T-helper 9 cell (primary cell): ENCODE measurements at regions not wholly inside any gene's neighbourhood (a gene's known extent, or its start where the extent isn't known, plus 50 kb on each side); places are given as distances from the start of the nearest gene placed in this dataset.

ENCODE experiments used
- DNase-seq: peaks from one replicate; pipeline ENCODE4 v3.0.0-alpha.2; 2020

DNA sequence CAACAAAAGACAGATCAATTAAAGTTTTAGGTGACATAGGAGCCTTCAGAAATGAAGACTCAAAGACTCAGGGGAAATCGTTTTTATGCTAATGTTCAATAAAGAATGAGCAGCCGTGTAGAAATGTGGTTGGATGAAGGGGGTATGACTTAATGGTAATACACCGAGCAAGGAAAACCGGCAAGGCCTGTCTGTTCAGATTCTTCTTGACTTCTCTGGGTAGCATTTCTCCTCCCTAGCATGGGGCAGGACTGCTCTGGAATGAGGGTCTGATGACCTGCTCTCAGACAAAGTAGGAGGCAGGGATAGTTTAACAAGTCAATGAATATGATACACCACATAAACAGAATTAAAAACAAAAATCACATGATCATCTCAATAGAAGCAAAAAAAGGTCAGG lies 487.4 kb downstream of the ZNF608 start:
- DNase-seq = no peak

DNA sequence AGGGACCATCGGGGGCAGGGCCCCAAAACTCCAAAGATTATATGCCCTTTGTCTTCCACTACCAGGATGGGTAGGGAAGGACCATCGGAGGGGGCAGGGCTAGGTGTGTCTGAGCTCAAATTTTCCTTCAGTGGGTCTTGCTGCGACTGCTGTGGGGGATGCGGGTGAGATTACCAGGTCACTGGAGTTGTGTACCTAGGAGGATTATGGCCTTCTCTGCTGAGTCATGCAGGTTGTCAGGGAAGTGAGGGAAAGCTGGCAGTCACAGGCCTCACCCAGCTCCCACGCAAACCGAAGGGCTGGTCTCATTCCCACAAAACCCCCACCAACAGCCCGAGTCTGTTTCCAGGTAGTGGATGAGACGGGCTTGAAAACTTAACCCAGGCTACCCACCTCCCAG lies 489.4 kb downstream of the ZNF608 start:
- DNase-seq = no peak

DNA sequence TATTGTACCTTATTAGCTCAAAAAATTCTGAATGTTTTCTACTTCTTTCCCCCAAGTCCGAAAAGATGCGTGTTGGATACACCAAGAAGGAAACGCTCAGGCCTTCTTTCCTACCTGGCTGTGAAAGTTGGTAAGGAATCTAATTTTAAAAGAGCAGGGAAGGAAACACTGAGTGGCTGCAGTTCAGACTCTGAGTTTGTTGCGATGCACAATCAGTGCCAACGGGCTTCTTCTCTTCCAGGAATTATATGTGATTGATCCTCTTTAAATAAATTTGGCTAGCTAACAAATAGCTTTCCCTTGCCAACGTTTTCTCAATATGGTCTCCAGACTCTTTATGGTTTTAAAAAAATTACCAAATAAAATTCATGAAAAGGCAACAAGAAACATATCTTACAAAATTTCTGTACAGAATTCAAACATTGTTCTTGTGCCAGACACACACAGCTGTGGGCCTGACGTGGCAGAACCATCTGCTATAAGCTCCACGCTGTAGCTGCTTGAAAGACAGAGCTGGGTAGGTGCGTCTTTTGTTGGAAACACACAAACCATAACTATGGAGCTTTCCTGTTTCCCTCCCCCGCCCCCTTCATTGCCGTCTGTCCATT lies 493.1 kb downstream of the ZNF608 start:
- no peak for DNase-seq

DNA sequence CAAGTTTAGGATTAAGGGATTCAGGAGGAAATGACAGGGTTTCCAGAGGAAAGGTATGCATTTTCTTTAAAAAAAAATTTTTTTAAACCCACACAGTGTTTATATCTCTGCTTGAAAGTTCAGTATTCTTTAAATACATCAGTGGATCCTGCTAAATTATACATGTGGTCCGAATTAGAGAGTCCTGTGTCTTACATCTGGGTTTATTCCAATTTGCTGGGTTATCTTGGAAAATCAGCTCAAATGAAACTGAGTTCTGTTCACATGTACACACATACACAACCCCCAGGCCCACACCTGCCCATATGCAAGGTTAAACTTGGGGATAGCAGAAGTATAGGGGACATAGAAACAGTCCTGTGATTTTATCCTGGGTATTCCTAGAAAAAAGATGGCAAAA lies 493.7 kb downstream of the ZNF608 start:
- no peak for DNase-seq

DNA sequence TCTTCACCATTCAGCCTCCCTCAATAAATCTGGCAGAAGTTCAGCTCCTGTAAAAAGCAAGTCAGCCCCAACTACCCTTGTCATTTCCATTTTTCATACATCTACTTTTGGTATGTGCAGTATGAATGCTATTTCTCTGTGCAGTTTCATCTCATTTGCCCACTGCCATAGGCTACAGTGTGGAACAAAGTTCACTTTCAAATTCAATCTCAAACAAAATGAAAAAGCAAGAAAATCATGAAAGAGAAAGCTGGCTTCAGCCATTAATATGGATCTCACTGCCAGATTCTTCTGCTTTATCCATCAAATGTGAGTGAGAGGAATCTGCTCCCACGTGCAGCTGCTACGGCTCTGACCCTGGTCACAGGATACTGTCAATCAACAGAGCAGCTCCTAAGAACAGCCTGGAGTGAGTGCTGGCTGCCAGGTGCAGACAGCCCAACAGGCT lies 494.2 kb downstream of the ZNF608 start:
- no peak for DNase-seq

DNA sequence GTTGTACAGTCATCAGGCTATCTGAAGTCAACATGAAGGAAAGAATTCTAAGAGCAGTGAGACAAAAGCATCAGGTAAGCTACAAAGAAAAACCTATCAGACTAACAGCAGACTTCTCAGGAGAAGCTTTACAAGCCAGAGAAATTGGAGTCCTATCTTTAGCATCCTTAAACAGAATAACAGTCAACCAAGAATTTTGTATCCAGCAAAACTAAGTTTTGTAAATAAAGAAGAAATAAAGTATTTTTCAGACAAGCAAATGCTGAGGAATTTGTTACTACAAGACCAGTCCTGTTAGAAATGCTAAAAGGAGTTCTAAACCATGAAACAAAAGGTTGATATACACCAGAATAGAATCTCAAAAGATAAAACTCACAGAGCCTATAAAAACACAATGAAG lies 501.2 kb downstream of the ZNF608 start:
- DNase-seq = no peak

DNA sequence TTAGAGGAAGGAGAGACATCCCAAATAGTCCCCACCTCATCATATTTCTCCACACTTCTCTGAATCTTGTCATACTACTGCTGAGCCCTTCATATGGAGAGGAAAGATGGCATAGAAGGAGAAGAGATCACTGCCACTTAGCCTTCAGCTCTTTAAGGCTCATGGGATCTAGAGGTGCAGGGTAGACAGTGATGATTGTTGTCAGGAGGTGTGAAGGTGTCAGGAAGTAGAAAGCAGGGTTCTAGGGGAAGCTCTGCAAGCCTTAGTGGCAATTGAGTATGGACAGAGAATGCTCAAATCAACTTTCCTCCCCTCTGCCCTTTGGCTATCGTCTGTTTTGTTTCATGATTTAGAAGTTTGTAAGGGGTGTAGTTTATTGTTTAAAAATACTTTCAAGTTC lies 505.7 kb downstream of the ZNF608 start:
- no peak for DNase-seq

DNA sequence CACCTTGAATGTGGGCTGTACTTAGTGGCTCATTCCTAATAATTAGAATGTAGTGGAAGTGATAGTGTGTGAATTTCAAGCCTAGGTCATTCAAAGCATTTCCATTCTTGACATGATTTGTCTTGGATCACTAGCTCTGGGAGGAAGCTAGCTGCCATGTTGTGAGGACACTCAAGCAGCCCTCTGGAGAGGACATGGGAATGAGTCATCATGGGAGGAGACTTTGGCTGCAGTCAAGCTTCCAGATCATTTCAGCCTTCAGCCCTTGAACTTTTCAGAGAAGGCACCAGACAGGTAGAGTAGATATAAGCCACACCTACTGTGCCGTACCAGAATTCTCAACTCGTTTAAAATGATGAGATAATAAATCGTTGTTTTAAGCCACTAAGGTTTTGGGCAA lies 506.9 kb downstream of the ZNF608 start:
- no peak for DNase-seq

DNA sequence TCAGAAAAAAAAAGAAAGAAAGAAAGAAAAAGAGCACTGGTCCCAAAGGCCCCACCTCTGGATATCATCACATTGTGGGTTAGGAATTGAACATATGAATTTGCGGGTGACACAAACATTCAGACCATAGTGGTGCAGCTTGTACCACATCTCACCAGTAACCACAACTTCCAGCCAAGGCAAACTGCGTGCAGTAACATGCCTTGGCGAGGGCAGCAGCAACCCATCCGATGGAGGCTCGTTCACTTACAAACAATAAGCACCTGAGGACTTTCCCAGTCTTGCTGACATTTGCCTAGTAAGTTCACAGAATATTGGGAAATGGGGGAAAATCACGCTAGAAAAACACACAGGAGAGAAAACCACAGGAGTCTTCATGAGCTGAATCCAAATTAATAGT lies 508.1 kb downstream of the ZNF608 start:
- DNase-seq = no peak

DNA sequence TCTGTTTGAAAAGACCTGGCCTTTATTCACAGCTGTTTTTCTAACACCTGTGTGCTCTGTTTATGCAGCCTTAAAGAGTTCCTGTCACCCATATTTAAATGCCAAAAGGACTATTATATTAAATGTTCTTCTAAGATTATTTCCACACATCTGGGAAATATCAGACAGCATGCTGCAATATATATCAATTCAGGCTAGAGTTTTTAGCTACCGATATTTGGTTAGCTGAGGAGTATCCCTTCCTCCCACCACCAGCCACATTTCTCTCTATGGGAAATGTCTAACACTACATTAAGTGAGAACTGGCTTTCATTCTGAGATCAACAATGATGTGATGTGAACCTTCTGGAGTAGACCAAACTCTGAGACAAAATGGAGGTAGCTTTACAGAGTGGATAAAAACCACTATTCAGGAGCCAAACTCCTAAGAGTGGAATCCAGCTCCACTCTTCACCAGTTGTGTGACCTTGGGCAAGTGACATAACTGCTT lies 509.2 kb downstream of the ZNF608 start:
- DNase-seq = no peak

DNA sequence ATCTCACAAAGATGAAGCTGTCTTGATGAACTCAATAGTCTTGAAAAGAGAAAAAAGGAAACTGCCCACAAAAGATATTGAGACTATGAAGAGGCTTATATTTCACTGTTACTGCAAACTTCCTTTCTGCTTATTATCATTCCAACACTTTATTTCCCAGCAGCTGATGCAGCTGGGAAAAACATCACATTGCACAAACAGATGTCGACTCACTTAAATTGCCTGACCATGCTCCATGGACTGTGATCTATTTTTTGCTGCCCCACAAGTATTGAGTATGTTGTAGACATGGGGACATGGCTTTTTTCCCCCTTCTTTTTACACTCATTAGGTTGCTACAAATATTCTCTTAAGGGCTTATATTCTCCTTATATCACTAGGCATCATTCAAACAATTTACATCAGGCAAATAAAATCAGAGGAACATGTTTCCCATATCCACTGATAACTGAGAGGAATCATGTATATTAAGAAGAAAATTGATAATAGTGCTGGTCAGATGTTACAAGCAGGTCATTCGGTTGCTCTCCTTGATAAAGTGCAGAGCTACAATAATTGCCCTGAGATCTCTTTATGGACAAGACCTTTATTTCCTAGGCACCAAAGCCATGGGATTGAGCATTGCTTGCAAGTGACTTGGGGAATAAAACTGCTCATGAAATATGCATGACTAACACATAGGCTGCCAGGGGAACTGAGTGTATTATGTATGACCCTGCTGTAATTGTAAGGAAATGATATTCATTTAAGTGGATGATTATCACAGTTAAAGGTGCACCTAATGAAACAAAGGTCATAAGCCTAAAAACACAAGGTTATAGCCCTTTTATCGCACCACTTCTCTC lies 509.9 kb downstream of the ZNF608 start:
- no peak for DNase-seq

DNA sequence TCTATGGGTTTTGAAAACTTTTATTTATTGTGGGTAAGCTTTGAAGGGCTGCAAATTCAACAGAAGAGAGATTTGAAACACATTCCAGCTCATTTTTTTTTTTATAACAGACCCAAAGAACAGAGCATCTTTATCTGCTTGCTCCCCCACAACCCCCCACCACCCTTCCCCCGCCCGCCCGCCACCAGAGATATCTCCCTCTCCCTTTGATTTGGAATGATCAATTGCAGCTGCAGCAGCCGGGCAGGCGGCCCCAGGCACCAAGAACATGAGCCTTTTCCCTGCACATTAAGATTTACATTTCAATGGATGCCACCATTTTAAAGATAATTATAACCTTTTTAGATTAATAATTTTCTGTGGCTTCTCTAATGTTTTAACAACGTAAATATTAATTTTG lies 510.9 kb downstream of the ZNF608 start:
- DNase-seq = no peak

DNA sequence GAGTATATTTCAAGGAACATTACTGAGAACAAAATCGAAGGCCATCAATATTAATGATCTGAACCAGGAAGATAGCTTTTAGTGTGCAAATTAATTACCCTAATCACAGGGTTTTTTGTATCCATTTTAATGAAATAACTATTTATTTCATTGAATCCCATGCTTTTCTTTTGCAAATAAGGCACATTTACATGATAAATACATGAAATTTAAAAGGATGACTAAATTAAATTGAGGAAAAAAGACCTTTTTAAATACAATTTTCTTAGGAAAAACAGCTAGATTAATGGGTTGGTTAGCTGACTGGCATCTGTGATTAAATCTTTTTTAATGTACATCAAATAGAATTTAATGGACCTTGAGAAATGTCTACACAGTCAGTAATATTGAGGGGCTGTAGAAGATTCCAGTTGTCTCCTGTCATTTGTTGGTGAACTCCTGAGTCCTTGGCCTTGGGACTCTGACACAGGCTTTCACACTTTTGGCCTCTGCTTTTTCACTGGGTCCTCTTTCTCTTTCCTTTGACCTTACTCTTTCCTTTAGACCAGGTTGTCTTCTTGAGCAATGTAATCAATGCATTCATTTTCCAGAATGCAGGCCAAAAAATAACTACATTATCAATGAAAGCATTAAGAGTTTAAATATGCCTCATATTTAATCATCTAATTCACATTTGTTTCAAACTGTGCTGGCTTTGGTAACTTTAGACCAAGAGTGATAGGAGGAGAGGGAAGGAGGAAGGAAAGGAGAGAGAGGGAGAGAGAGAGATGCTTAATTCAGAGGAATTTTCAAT lies 511.5 kb downstream of the ZNF608 start:
- no peak for DNase-seq

DNA sequence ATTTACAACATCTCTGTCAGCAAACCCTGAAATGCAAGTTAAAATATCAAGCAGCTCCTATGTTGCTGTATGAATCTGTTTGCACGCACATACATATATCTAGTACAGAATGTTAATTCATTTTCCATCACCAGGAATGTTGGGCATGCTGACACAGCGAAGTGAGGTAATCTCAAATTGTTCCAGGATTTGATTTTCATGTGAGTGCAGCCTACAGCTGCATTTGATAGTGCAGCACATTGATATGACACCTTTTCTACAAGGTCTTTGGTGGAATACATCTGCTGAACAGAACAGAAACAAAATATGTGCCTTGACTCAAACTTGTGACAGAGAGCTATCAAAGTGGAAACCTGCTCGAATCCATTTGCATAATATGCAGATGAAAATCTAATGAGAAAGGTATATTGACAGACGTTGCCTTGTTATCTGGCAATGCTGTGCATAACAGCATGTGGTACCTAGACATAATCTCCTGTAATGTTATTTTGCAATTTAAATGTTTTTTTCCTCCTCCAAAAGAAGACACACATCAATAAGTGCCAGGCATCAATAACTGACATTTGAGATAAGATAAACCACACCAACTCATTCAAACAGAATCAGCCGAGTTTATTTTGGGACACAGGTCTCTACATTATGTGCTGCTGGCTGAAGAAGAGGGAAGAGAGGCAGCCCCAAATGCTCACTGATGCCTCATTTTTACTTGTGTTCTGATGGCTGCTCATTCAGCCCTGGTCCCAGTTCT lies 512.2 kb downstream of the ZNF608 start:
- DNase-seq = no peak

DNA sequence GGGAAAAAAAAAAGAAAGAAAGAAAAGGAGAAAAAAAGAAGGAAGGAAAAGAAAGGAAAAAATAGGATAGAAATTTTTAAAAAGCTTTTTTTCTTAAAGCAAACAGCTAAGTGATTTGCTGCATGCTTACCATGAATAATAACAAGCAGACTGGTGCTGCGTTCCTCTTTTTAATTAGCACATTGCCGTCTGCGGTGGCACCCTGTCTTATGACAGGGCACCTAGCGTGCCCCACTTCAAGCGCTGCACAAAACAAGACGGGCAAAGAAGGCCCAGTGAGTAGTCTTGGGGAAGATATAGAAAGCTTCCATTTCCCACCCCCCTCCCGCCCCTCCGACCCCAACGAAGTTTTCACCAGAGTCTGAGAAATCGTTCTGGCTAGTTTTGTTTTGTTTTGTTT lies 513.9 kb downstream of the ZNF608 start:
- DNase-seq = no peak

DNA sequence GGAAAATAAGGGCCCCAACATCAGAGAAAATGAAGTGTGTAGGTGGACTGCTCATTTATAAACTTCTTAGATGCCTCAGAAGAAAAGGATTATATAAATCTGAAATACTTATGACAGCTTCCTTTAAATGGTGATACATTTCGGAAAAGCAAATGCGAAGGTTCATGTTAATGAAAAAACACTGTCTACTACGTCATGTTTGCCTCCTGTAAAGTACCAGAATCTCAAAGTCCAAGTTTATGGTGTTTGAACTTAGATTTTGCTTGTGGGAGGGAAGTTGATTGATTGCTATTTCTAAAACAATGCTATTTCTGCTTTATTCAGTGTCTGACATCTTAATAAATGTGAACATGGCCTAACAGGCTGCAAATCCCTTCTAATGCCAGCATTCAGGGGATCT lies 514.6 kb downstream of the ZNF608 start:
- DNase-seq = no peak

DNA sequence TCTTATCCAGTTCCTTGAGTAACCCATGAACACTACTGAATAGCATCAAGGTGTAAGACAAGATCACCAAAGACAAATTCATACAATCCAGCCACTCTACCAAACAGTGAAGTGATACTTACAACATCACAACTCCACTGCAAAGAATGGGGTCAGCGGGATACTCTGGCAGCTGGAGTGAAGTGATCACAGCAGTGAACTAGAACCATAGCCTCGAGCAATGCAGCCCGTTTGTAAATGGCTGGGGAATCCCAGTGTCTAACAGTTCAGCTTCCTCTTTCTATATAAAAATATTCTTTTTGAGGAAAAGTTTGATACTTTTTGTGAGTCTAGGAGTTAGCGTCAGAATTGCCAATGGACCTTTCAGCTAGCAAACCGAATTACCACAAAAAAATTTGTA lies 515.2 kb downstream of the ZNF608 start:
- no peak for DNase-seq

DNA sequence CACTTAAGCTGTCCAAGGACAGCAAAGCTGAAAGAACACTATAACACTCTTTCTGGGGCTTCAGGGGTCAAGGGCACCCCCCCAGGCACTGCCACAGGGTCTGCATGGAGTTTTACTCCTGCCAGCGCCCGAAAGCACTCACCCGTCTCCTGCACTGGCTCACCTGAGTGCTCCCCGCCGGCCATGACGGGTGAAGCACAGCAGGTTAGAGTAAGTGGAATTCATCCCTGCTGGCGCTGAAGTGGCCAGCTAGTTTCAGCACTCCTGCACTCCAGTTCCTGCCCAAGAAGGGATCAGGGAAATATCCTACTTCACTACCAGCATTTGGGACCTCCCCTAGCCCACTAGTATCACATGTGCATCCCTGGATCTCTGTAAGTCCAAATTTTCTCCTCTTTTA lies 516.0 kb downstream of the ZNF608 start:
- DNase-seq = no peak

DNA sequence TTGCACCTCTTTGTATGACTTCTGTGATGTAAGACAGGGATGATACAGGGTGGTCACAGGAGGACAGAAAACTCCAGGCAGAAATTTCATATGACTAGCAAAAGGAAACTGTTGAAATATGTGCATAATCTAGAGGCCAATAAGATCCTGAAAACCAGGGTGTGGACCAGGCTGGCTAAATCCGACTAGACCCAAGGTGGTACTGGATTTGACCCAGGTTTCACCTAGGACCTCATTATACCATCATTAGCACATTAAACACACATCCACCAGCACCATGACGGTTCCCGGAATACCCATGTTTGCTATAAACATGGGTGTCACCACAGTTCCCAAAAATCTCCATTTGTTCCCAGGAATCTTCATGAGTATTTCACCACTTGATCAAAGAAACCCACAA lies 517.1 kb downstream of the ZNF608 start:
- DNase-seq = no peak

DNA sequence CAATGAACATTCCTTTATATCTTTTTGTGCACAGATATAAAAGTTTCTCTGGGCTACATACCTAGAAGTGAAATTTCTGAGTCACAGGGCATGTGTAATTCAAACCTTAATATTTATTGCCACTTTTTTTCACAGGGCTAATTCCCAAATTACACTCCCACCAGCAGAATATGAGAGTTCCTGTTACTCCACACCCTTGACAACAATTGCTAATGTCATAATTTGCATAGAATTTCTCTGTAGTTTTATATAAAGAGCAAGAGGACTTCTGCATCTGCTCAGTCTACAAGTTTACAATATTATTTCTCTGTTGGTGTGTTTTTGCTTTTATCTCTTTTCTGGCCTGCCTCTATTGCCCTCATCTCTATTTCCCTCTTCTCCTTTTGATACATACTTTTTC lies 518.5 kb downstream of the ZNF608 start:
- no peak for DNase-seq

DNA sequence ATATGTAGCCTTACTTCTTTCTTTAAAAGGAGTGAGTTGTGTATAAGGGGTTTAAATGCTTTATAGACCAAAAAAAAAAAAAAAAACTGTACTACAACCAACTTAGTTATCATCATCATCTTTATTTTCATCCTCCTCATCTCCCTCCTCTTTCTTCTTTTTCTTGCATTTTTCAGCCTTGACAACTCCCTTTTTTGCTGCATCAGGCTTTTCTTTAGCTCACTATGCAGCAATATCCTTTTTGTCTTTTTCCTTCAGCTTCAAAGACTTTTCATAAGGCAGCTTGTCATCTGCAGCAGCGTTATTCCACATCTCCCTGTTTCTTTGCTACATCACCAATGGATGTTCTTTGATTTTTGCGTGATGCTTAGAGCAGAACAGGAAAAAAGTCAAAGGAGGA lies 526.0 kb downstream of the ZNF608 start:
- no peak for DNase-seq

DNA sequence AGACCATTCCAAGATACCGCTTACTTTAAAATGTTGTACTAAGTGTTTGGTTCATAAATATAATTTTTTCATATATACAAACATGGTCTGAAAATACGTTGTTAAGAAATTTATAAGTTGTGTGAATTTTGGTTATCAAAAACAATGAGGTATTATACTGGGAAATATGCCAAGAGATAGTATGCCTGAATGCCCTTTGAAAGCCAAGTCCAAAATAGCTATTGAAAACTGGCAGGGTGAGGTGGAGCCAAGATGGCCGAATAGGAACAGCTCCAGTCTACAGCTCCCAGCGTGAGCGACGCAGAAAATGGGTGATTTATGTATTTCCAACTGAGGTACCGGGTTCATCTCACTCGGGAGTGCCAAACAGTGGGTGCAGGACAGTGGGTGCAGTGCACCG lies 533.5 kb downstream of the ZNF608 start:
- no peak for DNase-seq
